ENCODE measurements at regions not wholly inside any gene's neighbourhood (a gene's known extent, or its start where the extent isn't known, plus 50 kb on each side); places are given as distances from the start of the nearest gene placed in this dataset.
A peak's percentile ranks its signal among the peaks of the same experiment; 100 is the strongest.

DNA sequence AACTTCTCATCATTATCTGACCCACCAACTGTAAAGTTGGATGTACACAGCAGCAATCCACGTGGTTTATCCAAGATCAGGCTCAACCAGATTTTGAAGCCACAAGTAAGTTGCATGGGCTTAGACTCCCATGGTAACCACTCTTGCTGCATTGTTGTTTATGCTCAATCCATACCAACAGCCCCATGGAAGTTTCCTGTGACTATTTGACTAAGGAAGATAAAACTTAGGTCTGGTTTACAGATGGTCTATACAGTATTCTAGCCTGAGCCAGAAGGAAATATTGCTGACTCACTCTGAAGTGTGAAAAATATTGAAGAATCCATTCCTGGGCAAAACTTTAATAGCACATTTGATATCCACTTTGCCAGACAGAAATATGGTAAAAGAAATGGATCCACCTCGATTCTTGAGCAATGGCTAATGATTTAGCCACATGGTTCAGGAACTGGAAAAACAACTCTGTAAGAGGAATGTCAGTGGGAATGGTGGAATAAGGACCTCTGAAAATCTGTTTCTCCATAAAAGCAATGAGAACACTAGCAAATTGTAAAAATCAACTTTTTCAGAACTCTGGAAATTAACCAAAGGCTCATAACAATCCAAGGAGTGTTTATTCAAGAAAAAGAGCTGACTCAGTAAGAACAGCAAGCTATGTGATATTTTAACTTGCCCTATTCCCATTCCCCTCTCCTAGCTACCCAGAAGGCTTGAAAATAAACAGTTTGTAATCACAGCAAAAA, 162.9 kb upstream of the STT3B start:
- Mint-ChIP-seq H3K27ac (ENCODE audit: unreplicated experiment) (peak overlapping the region; percentile 83), H3K9me3 (ENCODE audit: unreplicated experiment) (no peaks in the 10 kb centered on the region), H3K4me1 (ENCODE audit: unreplicated experiment) (peaks cover 20% of the 10 kb centered on the region), H3K27me3 (ENCODE audit: unreplicated experiment) (no peaks in the 10 kb centered on the region), H3K4me3 (ENCODE audit: unreplicated experiment) (no peak overlapping the region), H3K36me3 (ENCODE audit: unreplicated experiment) (no peaks in the 10 kb centered on the region)
- TF ChIP-seq, protein P1, sequence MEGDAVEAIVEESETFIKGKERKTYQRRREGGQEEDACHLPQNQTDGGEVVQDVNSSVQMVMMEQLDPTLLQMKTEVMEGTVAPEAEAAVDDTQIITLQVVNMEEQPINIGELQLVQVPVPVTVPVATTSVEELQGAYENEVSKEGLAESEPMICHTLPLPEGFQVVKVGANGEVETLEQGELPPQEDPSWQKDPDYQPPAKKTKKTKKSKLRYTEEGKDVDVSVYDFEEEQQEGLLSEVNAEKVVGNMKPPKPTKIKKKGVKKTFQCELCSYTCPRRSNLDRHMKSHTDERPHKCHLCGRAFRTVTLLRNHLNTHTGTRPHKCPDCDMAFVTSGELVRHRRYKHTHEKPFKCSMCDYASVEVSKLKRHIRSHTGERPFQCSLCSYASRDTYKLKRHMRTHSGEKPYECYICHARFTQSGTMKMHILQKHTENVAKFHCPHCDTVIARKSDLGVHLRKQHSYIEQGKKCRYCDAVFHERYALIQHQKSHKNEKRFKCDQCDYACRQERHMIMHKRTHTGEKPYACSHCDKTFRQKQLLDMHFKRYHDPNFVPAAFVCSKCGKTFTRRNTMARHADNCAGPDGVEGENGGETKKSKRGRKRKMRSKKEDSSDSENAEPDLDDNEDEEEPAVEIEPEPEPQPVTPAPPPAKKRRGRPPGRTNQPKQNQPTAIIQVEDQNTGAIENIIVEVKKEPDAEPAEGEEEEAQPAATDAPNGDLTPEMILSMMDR (IDR thresholded peaks at IDR 0.05) = no peak
- DNase-seq (ENCODE audit: extremely low spot score, unreplicated experiment) = no peak

DNA sequence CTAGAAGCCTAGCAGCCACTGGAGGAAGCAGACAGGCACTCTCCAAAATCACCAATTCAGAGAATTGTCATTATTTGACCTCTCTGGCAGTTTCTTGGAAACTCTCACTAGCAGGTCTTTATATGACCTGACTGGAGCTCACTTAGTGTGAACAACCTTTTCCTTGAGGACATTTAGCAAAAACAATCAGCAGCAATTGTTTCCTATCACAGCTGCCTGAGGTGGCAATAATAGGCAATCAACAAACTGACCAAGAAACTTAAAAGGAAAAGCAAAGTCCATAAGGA, 162.4 kb upstream of the STT3B start:
- H3K27me3 Mint-ChIP-seq (ENCODE audit: unreplicated experiment) = no peaks in the 10 kb centered on the region
- no peak for DNase-seq (ENCODE audit: extremely low spot score, unreplicated experiment)
- no peaks in the 10 kb centered on the region for H3K9me3 Mint-ChIP-seq (ENCODE audit: unreplicated experiment)
- H3K4me3 Mint-ChIP-seq (ENCODE audit: unreplicated experiment) = no peak overlapping the region
- TF ChIP-seq, protein P1 (IDR thresholded peaks at IDR 0.05) = no peak
- H3K36me3 Mint-ChIP-seq (ENCODE audit: unreplicated experiment) = no peaks in the 10 kb centered on the region
- H3K27ac Mint-ChIP-seq (ENCODE audit: unreplicated experiment) = peak overlapping the region; percentile 83
- H3K4me1 Mint-ChIP-seq (ENCODE audit: unreplicated experiment) = peaks cover 16% of the 10 kb centered on the region

DNA sequence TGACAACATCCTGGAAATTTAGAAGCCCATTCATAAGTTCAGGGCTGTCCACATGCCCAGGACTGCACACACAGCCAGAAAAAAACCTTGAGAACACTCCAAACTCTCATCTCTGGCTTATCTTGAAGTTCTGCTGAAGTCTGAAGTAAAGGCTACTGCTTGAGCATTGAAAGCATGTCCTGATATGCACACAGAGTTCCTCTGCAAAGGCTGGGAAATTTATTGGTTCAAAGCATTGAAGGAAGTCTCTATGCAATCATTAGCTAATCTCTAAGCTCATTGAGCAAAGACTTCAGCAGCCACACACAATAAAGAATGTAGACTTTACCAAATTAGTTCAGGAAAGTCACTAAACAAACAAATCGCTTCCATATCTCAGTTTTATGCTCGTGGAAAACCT, 162.0 kb upstream of the STT3B start:
- Mint-ChIP-seq H3K36me3 (ENCODE audit: unreplicated experiment) (no peaks in the 10 kb centered on the region), H3K4me1 (ENCODE audit: unreplicated experiment) (peaks cover 16% of the 10 kb centered on the region), H3K4me3 (ENCODE audit: unreplicated experiment) (no peak overlapping the region), H3K9me3 (ENCODE audit: unreplicated experiment) (no peaks in the 10 kb centered on the region), H3K27ac (ENCODE audit: unreplicated experiment) (no peak overlapping the region), H3K27me3 (ENCODE audit: unreplicated experiment) (no peaks in the 10 kb centered on the region)
- TF ChIP-seq, protein P1 (IDR thresholded peaks at IDR 0.05) = no peak
- no peak for DNase-seq (ENCODE audit: extremely low spot score, unreplicated experiment)

GRCh38 chr3:31371484-31372177, 161.1 kb upstream of the STT3B start:
- Mint-ChIP-seq H3K27ac (ENCODE audit: unreplicated experiment) (no peak overlapping the region), H3K27me3 (ENCODE audit: unreplicated experiment) (no peaks in the 10 kb centered on the region), H3K9me3 (ENCODE audit: unreplicated experiment) (no peaks in the 10 kb centered on the region), H3K36me3 (ENCODE audit: unreplicated experiment) (no peaks in the 10 kb centered on the region), H3K4me3 (ENCODE audit: unreplicated experiment) (no peak overlapping the region), H3K4me1 (ENCODE audit: unreplicated experiment) (peaks cover 14% of the 10 kb centered on the region)
- DNase-seq (ENCODE audit: extremely low spot score, unreplicated experiment) = no peak
- TF ChIP-seq, protein P1 (IDR thresholded peaks at IDR 0.05) = no peak

- TF ChIP-seq, protein P1 (IDR thresholded peaks at IDR 0.05) = no peak
- no peaks in the 10 kb centered on the region for H3K27me3 Mint-ChIP-seq (ENCODE audit: unreplicated experiment)
- no peak for DNase-seq (ENCODE audit: extremely low spot score, unreplicated experiment)
- H3K36me3 Mint-ChIP-seq (ENCODE audit: unreplicated experiment) = no peaks in the 10 kb centered on the region
- H3K9me3 Mint-ChIP-seq (ENCODE audit: unreplicated experiment) = no peaks in the 10 kb centered on the region
- no peak overlapping the region for H3K27ac Mint-ChIP-seq (ENCODE audit: unreplicated experiment)
- peaks cover 14% of the 10 kb centered on the region for H3K4me1 Mint-ChIP-seq (ENCODE audit: unreplicated experiment)
- H3K4me3 Mint-ChIP-seq (ENCODE audit: unreplicated experiment) = no peak overlapping the region
Observed at GRCh38 chr3:31373681-31374080, 159.0 kb upstream of the STT3B start.

All from osteocyte (in vitro differentiated cells).